Liver (tissue), 8 donors: ENCODE measurements at regions not wholly inside any gene's neighbourhood (a gene's known extent, or its start where the extent isn't known, plus 50 kb on each side); places are given as distances from the start of the nearest gene placed in this dataset.

ENCODE experiments used
- DNase-seq: peaks from one replicate; pipeline ENCODE4 v3.0.0-alpha.2; 2017; ENCODE audit warnings: low spot score
- H3K27ac ChIP-seq, 2 donors: one replicate each; pipeline ENCODE4 v1.7.0; 2013; ENCODE audit warnings: inconsistent platforms in 2 of 2, low read length in 2 of 2, control low read depth in 1 of 2, low read depth in 1 of 2, mild to moderate bottlenecking in 1 of 2
- H3K27me3 ChIP-seq, 4 donors: one replicate each; pipeline versions ENCODE4 v1.6.1 to v1.7.0; 2013; ENCODE audit warnings: low read length in 3 of 4, inconsistent platforms in 1 of 4, mild to moderate bottlenecking in 1 of 4, moderate library complexity in 1 of 4; ENCODE audit not compliant: control insufficient read depth in 4 of 4, insufficient read depth in 4 of 4
- H3K36me3 ChIP-seq, 4 donors: one replicate each; pipeline versions ENCODE4 v1.6.1 to v1.7.0; 2013; ENCODE audit warnings: low read length in 3 of 4, mild to moderate bottlenecking in 3 of 4, low read depth in 1 of 4, moderate library complexity in 1 of 4; ENCODE audit not compliant: control insufficient read depth in 4 of 4, insufficient read depth in 3 of 4
- H3K4me1 ChIP-seq, 4 donors: one replicate each; pipeline versions ENCODE4 v1.6.1 to v1.7.0; 2013; ENCODE audit warnings: low read length in 3 of 4, mild to moderate bottlenecking in 3 of 4, moderate library complexity in 1 of 4; ENCODE audit not compliant: control insufficient read depth in 4 of 4, insufficient read depth in 4 of 4
- H3K4me3 ChIP-seq, 3 donors: one replicate each; pipeline versions ENCODE4 v1.6.1 to v1.7.0; 2013; ENCODE audit warnings: low read length in 3 of 3, control low read depth in 1 of 3, low read depth in 1 of 3, mild to moderate bottlenecking in 1 of 3
- H3K9ac ChIP-seq, 2 donors: one replicate each; pipeline ENCODE4 v1.7.0; 2013; ENCODE audit warnings: low read length in 2 of 2, mild to moderate bottlenecking in 2 of 2, moderate library complexity in 2 of 2, control low read depth in 1 of 2, low read depth in 1 of 2
- H3K9me3 ChIP-seq, 4 donors: one replicate each; pipeline versions ENCODE4 v1.6.1 to v1.7.0; 2013; ENCODE audit warnings: low read length in 3 of 4; ENCODE audit not compliant: control insufficient read depth in 4 of 4
- ATF3 ChIP-seq: IDR thresholded peaks from 2 replicates; pipeline ENCODE4 v1.6.1; 2016; ENCODE audit warnings: antibody characterized with exemption
- CTCF ChIP-seq: fragments of 150-350 bp; IDR thresholded peaks from 2 replicates; pipeline ENCODE4 v1.5.1; 2017; ENCODE audit warnings: improper control_type of control experiment, low read depth, low read length; ENCODE audit not compliant: missing input control
- EGR1 ChIP-seq, 2 donors: IDR thresholded peaks; 2 replicates each; pipeline ENCODE4 v1.6.1; 2016 to 2018; ENCODE audit warnings: antibody characterized with exemption in 2 of 2, low read depth in 2 of 2
- FOXA2 ChIP-seq: IDR thresholded peaks from 2 replicates; pipeline ENCODE4 v1.6.1; 2016; ENCODE audit warnings: antibody characterized with exemption
- HNF4A ChIP-seq, 2 donors: conservative IDR thresholded peaks; 2 replicates each; pipeline ENCODE4 v1.6.1; 2016; ENCODE audit warnings: antibody characterized with exemption in 2 of 2, mild to moderate bottlenecking in 2 of 2
- MAX ChIP-seq: IDR thresholded peaks from 2 replicates; pipeline ENCODE4 v1.6.1; 2016; ENCODE audit warnings: antibody characterized with exemption
- NR2F2 ChIP-seq: IDR thresholded peaks from 2 replicates; pipeline ENCODE4 v1.6.1; 2016; ENCODE audit warnings: antibody characterized with exemption
- RAD21 ChIP-seq, 2 donors: IDR thresholded peaks; 2 replicates each; pipeline ENCODE4 v1.6.1; 2016; ENCODE audit warnings: antibody characterized with exemption in 2 of 2, mild to moderate bottlenecking in 2 of 2
- REST ChIP-seq: IDR thresholded peaks from 2 replicates; pipeline ENCODE4 v1.6.1; 2016; ENCODE audit warnings: antibody characterized with exemption, mild to moderate bottlenecking
- RXRA ChIP-seq, 2 donors: IDR thresholded peaks; 2 replicates each; pipeline ENCODE4 v1.6.1; 2017 to 2018; ENCODE audit warnings: antibody characterized with exemption in 2 of 2, mild to moderate bottlenecking in 1 of 2
- ZBTB33 ChIP-seq: IDR thresholded peaks from 2 replicates; pipeline ENCODE4 v1.6.1; 2016; ENCODE audit warnings: antibody characterized with exemption
- WGBS: extraction: QIAGEN DNeasy Blood & Tissue Kit; methylation state at CpG from one replicate; pipeline ENCODE4 v1.1.7; 2013; 5-methylcytosine and 5-hydroxymethylcytosine counted together
- donor health status: healthy.
- donor health status: healthy.
- donor health status: healthy.
- donor health status: healthy.
- donor health status: healthy.

GRCh38 chr2:221285148-221285547 lies 287.0 kb downstream of the EPHA4 start:
- TF ChIP-seq ATF3 = no peak
- TF ChIP-seq NR2F2 = no peak
- no peak for TF ChIP-seq ZBTB33
- TF ChIP-seq FOXA2 = no peak
- no peak for TF ChIP-seq MAX
- TF ChIP-seq REST = no peak
- TF ChIP-seq CTCF = no peak
- DNase-seq = no peak
- Histone ChIP-seq H3K27ac (no peak overlapping the region), H3K4me3 (no peak overlapping the region), H3K9me3 (no peaks in the 10 kb centered on the region), H3K36me3 (no peaks in the 10 kb centered on the region), H3K9ac (no peak overlapping the region), H3K4me1 (no peaks in the 10 kb centered on the region), H3K27me3 (no peaks in the 10 kb centered on the region)
- WGBS = 70% methylated on average over 2 of the region's 2 CpGs

GRCh38 chr2:221286406-221286805 lies 285.7 kb downstream of the EPHA4 start:
- TF ChIP-seq HNF4A (conservative IDR thresholded peaks at IDR 0.05) = no peak
- no peaks in the 10 kb centered on the region for H3K36me3 ChIP-seq
- H3K27me3 ChIP-seq = no peaks in the 10 kb centered on the region

GRCh38 chr2:221289389-221289788 lies 282.7 kb downstream of the EPHA4 start:
- DNase-seq = no peak
- no peaks in the 10 kb centered on the region for H3K27me3 ChIP-seq
- no peak overlapping the region for H3K27ac ChIP-seq
- no peaks in the 10 kb centered on the region for H3K36me3 ChIP-seq
- no peaks in the 10 kb centered on the region for H3K4me1 ChIP-seq
- TF ChIP-seq HNF4A (conservative IDR thresholded peaks at IDR 0.05) (no peak), ATF3 (no peak), RXRA (IDR thresholded peaks at IDR 0.05) (no peak), EGR1 (IDR thresholded peaks at IDR 0.05; ENCODE audit: low read depth in 2 of 2) (no peak), FOXA2 (no peak), RAD21 (IDR thresholded peaks at IDR 0.05) (no peak)
- H3K4me3 ChIP-seq = no peak overlapping the region
- 59% methylated on average over 3 of the region's 3 CpGs for WGBS
- no peak overlapping the region for H3K9ac ChIP-seq
- no peaks in the 10 kb centered on the region for H3K9me3 ChIP-seq

More at GRCh38 chr2:221286406-221286805, 285.7 kb downstream of the EPHA4 start:
- Histone ChIP-seq H3K9me3 (no peaks in the 10 kb centered on the region), H3K27ac (no peak overlapping the region), H3K4me1 (no peaks in the 10 kb centered on the region), H3K9ac (no peak overlapping the region), H3K4me3 (no peak overlapping the region)
- no peak for DNase-seq
